GM12878 (cell line): ENCODE measurements at regions not wholly inside any gene's neighbourhood (a gene's known extent, or its start where the extent isn't known, plus 50 kb on each side); places are given as distances from the start of the nearest gene placed in this dataset.

Source experiments
- ATAC-seq: fragments of 200-7000 bp; cut with Tn5 transposase; 3 replicates; pipeline ENCODE4 v1.9.1; 2020; ENCODE audit warnings: mild to moderate bottlenecking, moderate library complexity
- BruUV-seq: library from RNA; stranded (reverse); fragments of 400-500 nt; replicated peaks from 2 replicates; lab custom pipeline; 2021; lab: Mats Ljungman, UMichigan
- CTCF ChIA-PET: fragments of 300-600 bp; sonication (Branson Sonifier 250); formaldehyde crosslinking; extraction: SDS; loops from one replicate; lab custom pipeline; 2021; ENCODE audit warnings: inconsistent platforms; lab: Yijun Ruan, JAX
- POLR2A ChIA-PET: fragments of 350-600 bp; formaldehyde crosslinking; extraction: SDS; loops from one replicate; lab custom pipeline; 2021; ENCODE audit warnings: inconsistent platforms; lab: Charles Lee
- RAD21 ChIA-PET: fragments of 300-600 bp; sonication (Branson Sonifier 250); formaldehyde crosslinking; loops from one replicate; lab custom pipeline; 2023; ENCODE audit warnings: antibody characterized with exemption; ENCODE audit not compliant: unreplicated experiment; lab: Charles Lee
- SMC1A ChIA-PET: fragments of 300-600 bp; sonication (Branson Sonifier 250); formaldehyde crosslinking; loops from one replicate; lab custom pipeline; 2023; ENCODE audit not compliant: unreplicated experiment, uncharacterized antibody; lab: Charles Lee
- DNase-seq: peaks from one replicate; pipeline ENCODE4 v3.0.0-alpha.2; 2011; ENCODE audit warnings: low read depth, low spot score
- FAIRE-seq: peaks from 3 replicates; lab custom pipeline; 2011; peaks lifted over from hg19 to GRCh38; lab: Jason Lieb, UNC
- H2AFZ ChIP-seq: 2 replicates; pipeline ENCODE4 v1.6.0; 2011; ENCODE audit warnings: low read depth, low read length, control low read depth; ENCODE audit not compliant: control insufficient read depth
- H3K27ac ChIP-seq: 2 replicates; pipeline ENCODE4 v1.5.1; 2011; ENCODE audit warnings: control low read depth; ENCODE audit not compliant: control insufficient read depth, insufficient read depth
- H3K27me3 ChIP-seq, 2 experiments: replicated peaks in 1 of 2; 2 replicates each; pipeline versions ENCODE4 v1.6.0 to v1.6.1; 2011; ENCODE audit warnings: low read length in 1 of 2; ENCODE audit not compliant: control insufficient read depth in 2 of 2, insufficient read depth in 2 of 2
- H3K36me3 ChIP-seq, 2 experiments: 2 replicates each; pipeline ENCODE4 v1.5.1; 2011; ENCODE audit warnings: low read length in 1 of 2; ENCODE audit not compliant: control insufficient read depth in 2 of 2, insufficient read depth in 2 of 2
- H3K4me1 ChIP-seq: 2 replicates; pipeline ENCODE4 v1.6.1; 2011; ENCODE audit warnings: mild to moderate bottlenecking, low read length, moderate library complexity, mixed read lengths; ENCODE audit not compliant: control insufficient read depth, insufficient read depth
- H3K4me2 ChIP-seq: 2 replicates; pipeline ENCODE4 v1.6.0; 2011; ENCODE audit warnings: control low read depth; ENCODE audit not compliant: control insufficient read depth, insufficient read depth
- H3K4me3 ChIP-seq: fragments of 200-600 bp; sonication (generic); 2 replicates; pipeline ENCODE4 v1.5.1; 2016
- H3K79me2 ChIP-seq: 2 replicates; pipeline ENCODE4 v1.6.0; 2011; ENCODE audit warnings: low read length; ENCODE audit not compliant: control insufficient read depth, insufficient read depth
- H3K9ac ChIP-seq: 2 replicates; pipeline ENCODE4 v1.8.0; 2011; ENCODE audit warnings: low read length, control low read depth, mixed read lengths; ENCODE audit not compliant: control insufficient read depth, insufficient read depth
- H3K9me3 ChIP-seq: replicated peaks from 3 replicates; pipeline ENCODE4 v1.5.1; 2011; ENCODE audit warnings: mild to moderate bottlenecking, low read length; ENCODE audit not compliant: control insufficient read depth, insufficient read depth
- H4K20me1 ChIP-seq: 2 replicates; pipeline ENCODE4 v1.6.0; 2011; ENCODE audit not compliant: control insufficient read depth, insufficient read depth
- CBX5 ChIP-seq: sonication (generic); IDR thresholded peaks from 2 replicates; pipeline ENCODE4 v1.6.1; 2016; ENCODE audit warnings: low read depth, moderate library complexity, mild to moderate bottlenecking, inconsistent platforms
- KAT2A ChIP-seq: conservative IDR thresholded peaks from 2 replicates; pipeline ENCODE4 v1.6.1; 2011; ENCODE audit warnings: low read depth, low read length; ENCODE audit not compliant: control insufficient read depth
- PAX8 ChIP-seq: fragments of 450-650 bp; IDR thresholded peaks from 2 replicates; pipeline ENCODE4 v1.6.1; 2017; ENCODE audit warnings: mild to moderate bottlenecking, moderate library complexity
- POLR2AphosphoS5 ChIP-seq: IDR thresholded peaks from 2 replicates; pipeline ENCODE4 v1.6.1; 2011; ENCODE audit warnings: mild to moderate bottlenecking, low read length, inconsistent platforms
- ZNF687 ChIP-seq: fragments of 450-650 bp; IDR thresholded peaks from 2 replicates; pipeline ENCODE4 v1.6.1; 2017; ENCODE audit warnings: mild to moderate bottlenecking, moderate library complexity
- WGBS: methylation state at CpG from one replicate; pipeline ENCODE4 v1.1.6; 2016; ENCODE audit warnings: low lambda C conversion rate; ENCODE audit not compliant: insufficient replicate concordance, insufficient coverage; ENCODE audit errors: missing lambda C conversion rate; 5-methylcytosine and 5-hydroxymethylcytosine counted together
- in situ Hi-C: fragments of 300-500 bp; cut with MboI; formaldehyde crosslinking; loops from 9 replicates; pipeline ENCODE4 v1.14.3; 2018; ENCODE audit warnings: mixed read lengths
- intact Hi-C: fragments of 100-400 bp; cut with micrococcal nuclease; formaldehyde crosslinking; loops from one replicate; pipeline ENCODE4 v1.14.2; 2022; ENCODE audit not compliant: unreplicated experiment

- TF ChIP-seq ZNF687 (no peak), KAT2A (no peak), CBX5 (no peak)
Measured at GRCh38 chr16:9425236-9425635, 333.8 kb downstream of the HAPSTR1 start (continued).

- no peak for FAIRE-seq
- no peak for TF ChIP-seq PAX8
- TF ChIP-seq POLR2AphosphoS5: no peak
- POLR2A ChIA-PET: no interaction called here
- H3K9ac ChIP-seq: no peak overlapping the region
- H3K4me1 ChIP-seq: no peaks in the 10 kb centered on the region
- no peaks in the 10 kb centered on the region for H3K79me2 ChIP-seq
- H3K4me2 ChIP-seq: no peak overlapping the region
- CTCF ChIA-PET: no interaction called here
- SMC1A ChIA-PET: interaction anchor here (1.6 kb wide), 1 partner anchor 13 kb away, joined by 3 read pairs; no protein-coding TSS in a partner anchor
- intact Hi-C loops (no loop called here), in situ Hi-C loops (no loop called here)
- H3K27me3 ChIP-seq: no peaks in the 10 kb centered on the region; a peak in 1 of 4 replicates
- no peaks in the 10 kb centered on the region for H3K9me3 ChIP-seq
- no peak for DNase-seq
- WGBS: 12% methylated on average over 7 of the region's 7 CpGs
- no TSS peak for BruUV-seq
- H2AFZ ChIP-seq: no peak overlapping the region
- no peaks in the 10 kb centered on the region for H3K36me3 ChIP-seq
- no peak overlapping the region for H3K27ac ChIP-seq
- H4K20me1 ChIP-seq: no peaks in the 10 kb centered on the region
- RAD21 ChIA-PET: no interaction called here
- H3K4me3 ChIP-seq: no peak overlapping the region
- no peak for ATAC-seq
Measured at GRCh38 chr16:9428355-9429005, 337.0 kb downstream of the HAPSTR1 start.
